Testis (tissue), 2 donors: ENCODE measurements at regions not wholly inside any gene's neighbourhood (a gene's known extent, or its start where the extent isn't known, plus 50 kb on each side); places are given as distances from the start of the nearest gene placed in this dataset.

Experiments used
- CTCF ChIP-seq, 3 experiments: fragments of 450-650 bp in 2 of 3; fragments of 200-600 bp in 1 of 3; sonication (generic) in 1 of 3; IDR thresholded peaks; one replicate each; pipeline ENCODE4 v1.5.1; 2016 to 2019; ENCODE audit warnings: antibody characterized with exemption in 3 of 3, mild to moderate bottlenecking in 2 of 3, moderate library complexity in 1 of 3
- POLR2A ChIP-seq: fragments of 450-650 bp; IDR thresholded peaks from one replicate; pipeline ENCODE4 v1.6.1; 2017; ENCODE audit warnings: antibody characterized with exemption, mild to moderate bottlenecking, moderate library complexity

GRCh38 chr7:156128496-156128895, 316.2 kb upstream of the SHH start:
- TF ChIP-seq CTCF (IDR thresholded peaks at IDR 0.05) (no peak), POLR2A (no peak)
